ENCODE measurements at regions not wholly inside any gene's neighbourhood (a gene's known extent, or its start where the extent isn't known, plus 50 kb on each side); places are given as distances from the start of the nearest gene placed in this dataset.

DNA sequence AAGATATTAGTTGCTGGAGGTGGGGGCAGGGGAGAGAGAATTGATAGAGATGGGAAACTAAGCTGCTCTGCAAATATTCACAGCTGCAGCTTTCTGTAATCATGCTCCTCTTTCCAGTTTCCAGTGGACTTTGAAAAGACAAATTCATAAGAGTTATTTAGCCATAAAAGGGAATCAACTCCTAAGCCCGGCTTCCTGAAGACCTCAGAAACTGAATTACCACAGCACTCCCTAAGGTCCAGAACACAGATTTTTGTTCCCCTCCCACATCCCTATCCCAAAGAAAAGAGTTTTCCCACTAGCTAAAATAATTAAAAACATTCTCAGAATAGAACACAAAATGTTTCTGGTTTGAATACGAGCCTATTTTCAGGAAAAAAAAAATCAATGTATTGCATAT is 871.8 kb upstream of the NR2F2 start:
- TF ChIP-seq POLR2AphosphoS5 (IDR thresholded peaks at IDR 0.05; ENCODE audit: low read depth, low read length) (no peak), POLR2A (IDR thresholded peaks at IDR 0.05; ENCODE audit: low read depth, low read length) (no peak), TAF1 (IDR thresholded peaks at IDR 0.05; ENCODE audit: low read depth, low read length) (no peak), POU2F2 (IDR thresholded peaks at IDR 0.05; ENCODE audit: low read depth, low read length) (no peak), SPI1 (IDR thresholded peaks at IDR 0.05; ENCODE audit: low read depth, low read length) (no peak)

All from GM12891 (cell line).